DMS79 (cell line): ENCODE measurements at regions not wholly inside any gene's neighbourhood (a gene's known extent, or its start where the extent isn't known, plus 50 kb on each side); places are given as distances from the start of the nearest gene placed in this dataset.

ENCODE experiments used
- DNase-seq: peaks from one replicate; lab custom pipeline; 2025; lab: John Stamatoyannopoulos, UW

- no peak for DNase-seq
Measured at GRCh38 chr9:110058304-110058953, 149.5 kb downstream of the C9orf152 start.

GRCh38 chr9:110059461-110059860, 148.5 kb downstream of the C9orf152 start:
- DNase-seq, result no peak

- DNase-seq, result no peak
Measured at GRCh38 chr9:110064803-110065202, 143.2 kb downstream of the C9orf152 start.

- no peak for DNase-seq
Measured at GRCh38 chr9:110065532-110065931, 142.4 kb downstream of the C9orf152 start.

DNA sequence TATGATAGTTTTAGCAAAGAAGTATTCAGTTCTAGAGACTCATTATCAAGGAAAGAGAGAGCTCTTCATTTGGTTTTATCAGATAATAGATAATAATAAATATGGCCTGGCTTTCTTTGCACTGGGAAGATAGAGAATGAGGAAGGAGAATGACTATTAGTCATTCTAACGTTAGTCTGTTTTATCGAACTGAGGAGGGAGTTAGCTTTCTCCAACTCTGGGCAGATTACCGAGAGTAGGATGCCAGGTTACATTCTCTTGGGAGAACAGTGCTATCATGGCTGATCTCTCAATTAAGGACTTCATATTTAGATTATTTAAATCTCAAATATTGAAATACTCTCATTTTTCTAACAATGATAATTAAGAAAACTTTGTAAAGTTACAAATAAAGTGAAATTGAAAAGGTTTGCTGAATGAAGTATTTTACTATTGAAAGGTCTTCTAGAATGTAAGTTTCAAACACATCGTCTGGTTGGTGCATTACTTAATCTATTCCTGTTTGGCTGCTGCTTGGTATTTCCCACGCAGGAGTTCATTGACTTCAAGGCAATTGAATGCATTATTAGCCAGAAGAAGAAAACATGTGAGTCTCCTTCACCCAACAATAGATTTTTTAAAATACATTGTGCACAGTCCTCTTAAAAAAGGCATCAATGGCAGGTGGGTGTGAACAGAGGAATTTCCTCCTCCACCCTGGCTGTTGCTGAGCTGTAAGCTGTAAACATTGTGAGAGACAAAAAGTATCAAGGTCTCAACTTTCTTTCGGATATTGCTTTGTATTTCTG, 140.8 kb downstream of the C9orf152 start:
- no peak for DNase-seq

DNA sequence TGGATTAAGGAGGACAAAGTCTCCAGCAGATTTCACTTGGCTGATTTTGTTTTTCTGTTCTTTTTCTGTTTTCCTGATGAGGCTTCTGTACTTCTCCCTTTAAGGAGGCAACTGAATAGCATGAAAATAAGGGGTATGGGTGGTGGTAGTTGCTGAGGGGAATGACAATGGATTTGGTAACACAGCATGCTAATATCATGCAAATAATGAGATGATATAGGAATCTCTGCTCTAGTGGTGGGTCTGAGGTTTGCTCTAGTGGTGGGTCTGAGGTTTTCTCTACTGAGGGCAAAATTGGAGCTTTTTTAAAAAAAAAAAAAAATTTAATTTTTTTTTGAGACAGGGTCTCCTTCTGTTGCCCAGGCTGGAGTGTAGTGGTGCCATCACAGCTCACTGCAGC, 139.7 kb downstream of the C9orf152 start:
- no peak for DNase-seq

GRCh38 chr9:110069326-110070248, 138.4 kb downstream of the C9orf152 start:
- no peak for DNase-seq

DNA sequence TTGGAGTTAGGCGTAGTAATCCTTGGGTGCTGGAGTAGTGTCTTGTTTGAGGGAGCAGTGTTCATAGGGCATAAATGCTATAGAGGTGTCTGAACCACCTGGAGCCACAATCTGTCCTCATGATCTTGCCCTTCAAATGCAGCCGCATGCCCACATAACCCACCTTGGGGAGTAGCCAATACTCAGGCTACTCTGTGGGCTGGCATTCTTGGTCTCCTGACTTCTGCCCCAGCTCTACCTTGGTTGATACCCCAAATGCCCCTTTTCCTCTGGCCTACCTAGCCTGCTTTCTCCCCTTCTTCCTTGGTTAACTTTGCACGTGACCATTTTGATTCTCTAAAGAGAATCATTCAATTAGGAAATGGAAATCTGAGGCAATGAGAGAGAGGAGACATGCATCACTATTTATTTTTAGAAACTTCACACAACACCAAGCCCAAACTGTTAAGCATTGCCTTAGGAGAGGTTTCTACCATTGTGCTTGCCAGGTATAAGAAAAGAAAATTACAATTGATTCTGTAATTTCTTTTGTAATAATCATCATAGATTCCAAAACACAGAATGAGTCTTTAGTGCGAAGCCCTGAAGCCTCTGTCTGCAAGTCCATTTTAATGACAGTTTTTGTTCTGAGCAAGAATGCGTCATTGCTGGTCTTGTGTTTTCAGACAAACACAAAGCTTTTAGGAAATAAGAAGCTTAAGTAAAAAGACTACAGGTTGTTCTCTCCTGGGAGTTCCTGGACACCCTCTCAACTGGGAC, 135.2 kb downstream of the C9orf152 start:
- DNase-seq, result no peak

GRCh38 chr9:110073356-110073905, 134.5 kb downstream of the C9orf152 start:
- DNase-seq, result no peak

DNA sequence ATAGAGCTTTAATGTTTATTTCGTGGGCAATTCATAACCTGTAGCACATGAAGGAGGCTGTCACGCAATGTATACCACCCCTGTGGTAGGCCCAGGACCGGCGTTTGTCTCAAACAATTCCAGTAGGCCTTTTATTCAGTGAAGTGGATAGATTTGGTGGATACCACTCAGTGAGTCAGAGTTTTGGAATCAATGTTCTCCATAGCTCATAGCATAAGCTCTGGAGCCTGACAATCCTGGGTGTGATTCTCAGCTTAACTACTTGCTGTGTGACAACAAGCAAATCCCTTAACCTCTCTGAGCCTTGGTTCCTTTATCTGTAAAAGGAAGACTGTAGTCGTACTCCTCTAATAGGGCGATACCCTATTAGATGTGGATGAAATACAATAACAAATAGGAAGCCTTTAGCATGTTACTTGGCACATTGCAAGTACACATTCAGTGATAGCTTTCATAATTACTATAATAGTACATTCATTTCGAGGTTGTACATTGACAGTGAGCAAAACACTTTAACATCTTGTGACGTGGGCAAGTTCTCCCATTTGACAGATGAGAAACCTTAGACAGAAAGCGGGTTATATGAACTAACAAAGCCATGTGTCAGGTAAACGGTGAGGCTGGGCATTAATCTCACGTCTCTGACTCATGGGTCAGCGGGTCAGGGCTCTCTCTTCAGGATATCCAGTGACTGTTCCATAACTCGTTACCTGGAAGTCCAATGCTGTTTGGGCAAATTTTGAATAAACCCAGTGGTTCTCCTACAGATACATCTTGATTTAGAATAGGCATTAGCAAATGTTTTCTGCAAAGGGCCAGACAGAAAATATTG, 130.8 kb downstream of the C9orf152 start:
- DNase-seq, result no peak

DNA sequence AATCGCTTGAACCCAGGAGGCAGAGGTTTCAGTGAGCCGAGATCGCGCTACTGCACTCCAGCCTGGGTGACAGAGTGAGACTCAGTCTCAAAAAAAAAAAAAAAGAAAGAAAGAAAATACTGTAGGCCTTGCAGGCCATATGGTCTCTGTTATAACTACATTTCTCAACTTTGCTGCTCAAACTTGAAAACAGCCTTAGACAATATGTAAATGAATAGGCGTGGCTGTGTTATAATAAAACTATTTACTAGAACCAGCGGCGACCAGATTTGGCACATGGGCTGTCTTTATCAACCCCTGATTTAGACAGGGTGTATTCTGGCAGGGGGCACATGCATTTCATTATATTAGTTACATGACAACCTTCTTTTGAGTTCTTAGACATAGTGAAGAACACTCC, 130.0 kb downstream of the C9orf152 start:
- no peak for DNase-seq

DNA sequence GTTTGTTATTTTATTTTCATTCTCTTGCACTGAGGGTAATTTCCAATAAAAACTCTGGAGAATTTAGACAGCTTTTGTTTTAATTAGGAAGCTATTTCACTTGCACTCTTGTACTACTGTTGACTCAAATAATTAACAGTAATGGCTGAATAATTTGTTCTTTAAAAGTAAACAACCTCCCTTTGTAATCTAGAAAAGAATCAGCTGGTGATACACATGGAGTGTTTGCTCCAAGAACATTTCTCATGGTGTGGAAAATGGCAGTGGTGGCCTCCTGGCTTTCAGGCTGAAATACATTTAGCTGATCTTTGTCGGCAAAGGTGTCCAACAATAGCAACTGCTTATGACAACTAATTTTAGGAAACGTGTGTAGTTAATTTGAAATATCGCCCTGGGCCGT, 129.4 kb downstream of the C9orf152 start:
- DNase-seq, result no peak

- no peak for DNase-seq
Measured at GRCh38 chr9:110081395-110081794, 126.6 kb downstream of the C9orf152 start.

DNA sequence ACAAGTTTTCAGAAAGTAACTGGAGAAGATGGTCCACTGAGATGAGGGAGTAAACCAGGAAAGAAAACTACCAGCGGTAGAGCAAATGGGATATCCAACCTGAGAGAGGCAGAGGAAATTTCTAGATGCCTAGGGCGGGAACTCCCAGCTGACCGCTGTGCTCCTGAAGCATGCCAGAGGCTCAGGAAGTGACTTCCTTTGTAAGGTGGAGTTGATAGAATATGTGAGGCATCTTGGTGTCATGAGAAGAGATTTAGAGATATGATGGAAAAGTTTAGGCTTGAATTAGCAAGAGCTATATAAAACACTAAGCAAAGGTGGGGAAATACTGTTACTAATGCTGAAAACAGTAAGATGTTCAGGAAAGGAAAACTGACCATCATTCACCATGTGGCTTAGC, 124.1 kb downstream of the C9orf152 start:
- DNase-seq, result no peak

DNA sequence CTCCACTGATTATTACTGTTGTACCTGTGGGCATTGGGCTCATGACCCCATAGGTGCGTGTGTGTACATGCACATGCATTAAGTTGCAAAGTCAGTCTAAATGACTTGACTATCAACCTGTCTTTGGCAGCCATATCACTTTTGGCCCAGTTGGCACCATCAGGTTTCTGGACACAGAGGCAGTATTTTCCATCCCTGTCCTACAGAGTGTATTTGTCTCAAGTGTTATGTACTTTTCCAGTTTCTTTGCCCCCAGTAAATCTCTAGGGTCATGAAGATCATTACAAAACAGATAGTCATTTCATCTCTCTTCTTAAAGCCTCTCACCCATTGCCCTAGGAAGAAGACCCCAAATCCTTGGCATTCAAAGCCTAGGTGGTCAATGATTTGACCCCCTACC, 121.4 kb downstream of the C9orf152 start:
- DNase-seq, result no peak

DNA sequence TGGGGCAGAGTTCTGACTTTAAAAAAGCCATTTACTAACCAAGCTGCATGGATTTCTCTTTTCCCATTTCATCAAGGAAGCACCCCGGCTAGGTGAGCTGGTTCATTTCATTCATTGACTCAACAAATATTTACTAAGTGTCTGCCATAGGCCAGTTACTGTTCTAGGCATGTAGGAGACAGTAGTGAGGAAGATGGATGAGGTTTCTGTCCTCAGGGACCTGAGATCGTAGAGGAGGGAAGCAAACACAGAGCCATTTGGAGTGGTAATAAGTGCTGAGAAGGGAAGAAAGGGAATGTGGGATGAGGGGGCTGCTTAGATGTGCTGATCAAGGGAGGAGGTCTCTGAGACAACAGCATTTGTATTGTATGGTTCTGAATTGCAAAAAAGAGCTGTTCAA, 120.4 kb downstream of the C9orf152 start:
- DNase-seq, result no peak

- DNase-seq, result no peak
Measured at GRCh38 chr9:110088099-110088498, 119.9 kb downstream of the C9orf152 start.

- DNase-seq, result peak; percentile 72
Measured at GRCh38 chr9:110089681-110090370, 118.1 kb downstream of the C9orf152 start.

- DNase-seq, result no peak
Measured at GRCh38 chr9:110092792-110093191, 115.2 kb downstream of the C9orf152 start.

DNA sequence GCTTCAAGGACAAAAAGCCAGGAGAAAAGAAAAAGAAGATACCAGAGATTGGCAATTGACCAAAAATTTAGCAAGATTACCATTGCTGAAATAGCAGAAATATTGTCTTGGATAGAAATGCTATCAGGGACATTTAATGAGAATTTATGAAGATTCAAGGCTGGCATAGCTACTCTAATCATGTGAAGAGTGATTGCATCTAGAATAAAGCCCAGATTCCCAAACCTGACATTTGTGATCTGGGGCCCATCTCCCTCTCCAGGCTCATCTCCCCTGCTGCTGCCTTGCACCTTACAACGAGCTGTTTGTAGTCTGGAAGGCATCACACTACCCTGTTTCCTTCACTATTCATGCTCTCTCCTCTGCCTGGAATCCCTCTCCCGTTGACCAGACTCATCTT, 114.5 kb downstream of the C9orf152 start:
- DNase-seq, result no peak
